HL-60/S4 treated with retinoic acid at 250 ng/mL for 4 days and 3 days (cell line): ENCODE measurements at regions not wholly inside any gene's neighbourhood (a gene's known extent, or its start where the extent isn't known, plus 50 kb on each side); places are given as distances from the start of the nearest gene placed in this dataset.
"Not testable (repeated sequence)": the region's sequence is repeated elsewhere in the genome, so short reads cannot be mapped to it uniquely, and the experiment has no call there.

Experiments
- in situ Hi-C: fragments of 300-500 bp; cut with MboI; formaldehyde crosslinking; loops from 2 replicates; pipeline ENCODE4 v1.7.0; 2022; ENCODE audit warnings: low sequenced_read_pairs

DNA sequence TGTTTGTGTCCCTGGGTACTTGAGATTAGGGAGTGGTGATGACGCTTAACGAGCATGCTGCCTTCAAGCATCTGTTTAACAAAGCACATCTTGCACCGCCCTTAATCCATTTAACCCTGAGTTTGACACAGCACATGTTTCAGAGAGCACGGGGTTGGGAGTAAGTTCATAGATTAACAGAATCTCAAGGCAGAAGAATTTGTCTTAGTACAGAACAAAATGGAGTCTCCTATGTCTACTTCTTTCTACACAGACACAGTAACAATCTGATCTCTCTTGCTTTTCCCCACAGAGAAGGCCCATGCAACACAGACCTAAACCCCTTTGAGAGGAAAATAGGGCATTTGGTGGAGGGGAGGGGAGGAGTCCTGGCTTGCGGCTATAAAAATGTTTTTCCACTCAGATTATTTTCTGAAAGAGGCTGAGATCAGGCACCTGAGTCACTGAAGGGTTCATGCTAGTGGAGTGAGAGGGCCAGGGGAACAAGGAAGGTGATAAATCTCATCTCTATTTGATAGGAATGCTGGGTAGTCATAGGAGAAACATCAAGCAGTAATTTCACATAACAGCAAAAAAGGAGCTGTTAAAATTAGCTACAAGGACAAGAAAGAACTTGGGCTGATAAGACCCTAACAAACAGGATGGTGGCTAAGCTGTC is 136.9 kb downstream of the OR2B2 start:
- in situ Hi-C loops, result not testable (repeated sequence)

DNA sequence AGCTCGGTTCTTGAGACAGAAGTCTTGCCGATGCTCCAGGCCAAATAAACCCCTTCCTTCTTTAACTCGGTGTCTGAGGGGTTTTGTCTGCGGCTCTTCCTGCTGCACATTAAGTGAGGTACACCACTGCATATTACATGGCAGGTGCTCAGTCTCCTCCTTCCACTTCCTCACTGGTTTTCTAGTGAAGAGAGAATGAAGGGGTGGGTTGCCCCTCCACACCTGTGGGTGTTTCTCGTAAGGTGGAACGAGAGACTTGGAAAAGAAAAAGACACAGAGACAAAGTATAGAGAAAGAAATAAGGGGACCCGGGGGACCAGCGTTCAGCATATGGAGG is 138.0 kb downstream of the OR2B2 start:
- in situ Hi-C loops, result not testable (repeated sequence)

DNA sequence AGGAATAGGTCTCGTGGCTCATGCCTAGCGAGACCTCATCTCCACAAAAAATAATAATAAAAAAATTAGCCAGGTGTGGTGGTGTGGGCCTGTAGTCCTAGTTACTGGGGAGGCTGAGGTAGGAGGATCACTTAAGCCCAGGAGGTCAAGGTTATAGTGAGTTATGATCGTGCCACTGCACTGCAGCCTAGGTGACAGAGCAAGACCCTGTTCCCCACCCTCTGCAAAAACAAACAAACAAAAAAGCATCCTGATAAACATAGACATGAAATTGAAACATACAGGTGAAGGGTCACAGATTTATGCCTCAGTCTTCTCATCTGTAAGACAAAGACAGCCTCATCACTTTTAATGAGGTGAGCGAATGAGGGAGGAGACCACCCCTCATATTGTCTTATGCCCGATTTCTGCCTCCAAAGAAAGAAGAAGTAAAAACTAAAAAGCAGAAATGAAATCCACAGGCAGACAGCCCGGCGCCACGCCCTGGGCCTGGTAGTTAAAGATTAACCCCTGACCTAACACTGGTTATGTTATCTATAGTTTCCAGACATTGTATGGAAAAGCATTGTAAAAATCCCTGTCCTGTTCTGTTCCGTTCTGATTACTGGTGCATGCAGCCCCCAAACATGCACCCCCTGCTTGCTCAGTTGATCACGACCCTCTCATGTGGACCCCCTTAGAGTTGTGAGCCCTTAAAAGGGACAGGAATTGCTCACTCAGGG is 138.5 kb downstream of the OR2B2 start:
- in situ Hi-C loops, result not testable (repeated sequence)

DNA sequence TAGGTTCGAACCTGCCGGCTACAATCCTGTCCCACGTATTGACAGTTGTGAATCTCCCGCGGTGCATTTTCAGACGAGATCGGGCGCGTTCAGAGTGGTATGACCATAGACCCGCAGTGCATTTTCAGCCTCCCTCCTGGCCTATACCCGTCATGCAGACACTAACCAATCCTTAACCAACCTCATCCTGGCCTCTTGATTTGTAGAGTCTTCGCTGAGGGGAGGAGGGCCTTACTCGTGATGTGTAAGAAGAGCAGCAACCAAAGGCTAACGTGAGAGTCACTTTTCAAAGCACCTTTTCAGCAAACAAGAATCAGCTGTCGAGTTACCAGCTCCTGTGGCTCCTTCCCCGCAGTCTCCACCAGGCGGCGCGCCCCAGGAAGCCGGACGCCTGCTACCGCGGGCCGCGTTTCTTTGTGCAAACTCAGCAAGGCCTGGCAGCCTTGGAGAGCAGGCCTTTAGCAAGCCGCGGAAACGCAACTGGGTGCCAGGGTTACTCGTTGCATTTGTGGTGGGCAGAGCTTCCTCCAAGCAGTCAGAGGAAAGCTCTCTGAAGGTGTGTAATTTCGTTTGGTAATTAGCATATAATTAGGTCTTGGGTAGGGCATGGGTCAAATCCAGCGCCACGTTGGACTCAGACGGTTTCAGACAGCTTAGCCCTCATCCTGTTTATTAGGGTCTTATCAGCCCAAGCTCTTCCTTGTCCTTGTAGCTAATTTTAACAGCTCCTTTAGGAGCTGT is 139.8 kb downstream of the OR2B2 start:
- in situ Hi-C loops, result no loop called here

DNA sequence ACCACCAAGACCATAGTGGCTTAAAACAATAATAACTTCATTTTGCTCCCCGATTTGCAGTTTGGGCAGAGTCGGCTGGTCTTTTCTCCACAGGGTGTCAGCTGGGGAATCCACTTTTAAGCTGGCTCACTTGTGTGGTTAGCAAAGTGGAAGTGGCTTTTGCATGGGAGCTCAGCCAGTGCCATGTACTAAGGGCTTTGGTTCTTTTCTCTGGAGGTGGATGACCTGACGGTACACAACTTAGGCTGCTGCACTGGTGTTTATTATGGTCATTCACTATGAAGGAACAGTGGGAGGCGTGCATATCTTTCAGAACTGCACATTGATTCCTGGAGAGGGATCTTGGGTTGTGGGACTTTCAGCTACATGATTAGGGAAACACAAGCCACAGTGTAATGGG is 141.0 kb downstream of the OR2B2 start:
- in situ Hi-C loops, result no loop called here

DNA sequence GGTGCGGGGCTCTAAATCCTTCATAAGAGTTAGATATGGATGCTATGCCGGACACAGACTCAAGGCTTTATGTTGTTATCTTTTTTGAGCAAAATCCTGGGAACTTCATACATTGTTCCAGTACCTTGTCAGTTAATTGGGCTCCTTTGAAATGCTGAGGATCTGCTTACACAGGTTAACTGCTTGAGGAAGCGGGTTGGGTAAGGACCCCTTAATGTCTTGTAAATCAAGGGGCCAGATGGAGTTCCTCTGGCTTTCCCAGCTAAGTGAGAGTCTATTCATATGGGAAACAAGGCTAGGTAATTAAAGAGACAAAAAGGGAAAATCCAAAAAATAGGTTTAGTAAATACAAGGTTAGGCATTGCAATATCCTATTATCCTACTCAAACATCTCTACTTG is 141.5 kb downstream of the OR2B2 start:
- in situ Hi-C loops, result no loop called here

DNA sequence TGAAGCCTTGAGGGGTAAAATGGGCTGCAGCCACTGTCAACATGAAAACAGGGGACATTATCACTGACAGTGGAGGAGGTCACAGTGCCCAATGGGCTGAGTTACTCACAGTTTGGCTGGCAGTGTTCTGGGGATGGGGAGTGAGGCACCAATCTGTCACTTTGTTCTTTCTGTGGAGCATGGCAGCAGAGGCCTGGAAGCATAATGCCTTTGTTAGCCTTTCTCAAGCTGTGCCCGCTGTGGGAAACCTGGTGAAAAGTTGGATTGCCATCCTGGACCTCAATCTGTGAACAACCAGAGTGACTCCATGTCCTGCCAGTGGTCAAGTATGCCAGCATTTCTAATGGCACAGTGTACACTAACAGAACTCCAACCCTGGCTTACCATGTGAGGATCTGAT is 143.6 kb downstream of the OR2B2 start:
- in situ Hi-C loops, result no loop called here

DNA sequence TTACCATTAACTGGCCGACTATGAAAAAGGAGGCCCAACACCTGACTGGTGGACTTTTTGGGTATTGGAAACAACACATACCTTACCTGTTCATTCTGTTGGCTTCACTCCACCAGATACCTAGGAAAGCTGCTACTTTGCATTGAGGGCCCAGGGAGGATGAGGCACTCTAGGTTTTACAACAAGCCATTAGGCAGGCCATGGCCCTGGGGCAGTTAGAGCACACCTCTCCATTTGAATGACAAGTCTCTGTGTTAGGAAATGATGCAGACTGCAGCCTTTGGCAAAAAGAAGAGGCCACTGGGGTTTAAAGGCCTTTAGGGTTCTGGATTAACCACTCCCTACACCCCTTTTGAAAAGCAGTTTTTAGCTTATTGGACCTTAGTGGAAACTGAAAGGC is 144.3 kb downstream of the OR2B2 start:
- in situ Hi-C loops, result no loop called here

DNA sequence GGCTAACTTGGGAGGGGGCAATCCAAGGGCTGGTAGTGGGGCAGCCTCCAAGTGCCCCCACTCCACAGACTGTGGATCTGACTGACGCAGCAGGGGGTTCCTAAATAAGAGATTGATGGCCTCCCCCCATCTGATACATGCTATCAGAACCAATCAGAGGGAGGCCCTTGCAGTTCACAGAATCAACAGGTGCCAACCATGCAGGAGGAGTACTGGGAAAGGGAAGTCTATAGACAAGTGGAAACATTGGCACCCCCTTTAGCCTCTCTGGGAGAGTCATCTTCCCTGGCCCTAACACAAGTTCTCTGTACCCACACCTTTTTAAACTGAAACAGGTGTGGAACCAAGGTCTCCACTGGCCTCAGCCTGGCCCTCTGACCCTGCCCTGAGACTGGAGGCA is 145.8 kb downstream of the OR2B2 start:
- in situ Hi-C loops, result no loop called here

DNA sequence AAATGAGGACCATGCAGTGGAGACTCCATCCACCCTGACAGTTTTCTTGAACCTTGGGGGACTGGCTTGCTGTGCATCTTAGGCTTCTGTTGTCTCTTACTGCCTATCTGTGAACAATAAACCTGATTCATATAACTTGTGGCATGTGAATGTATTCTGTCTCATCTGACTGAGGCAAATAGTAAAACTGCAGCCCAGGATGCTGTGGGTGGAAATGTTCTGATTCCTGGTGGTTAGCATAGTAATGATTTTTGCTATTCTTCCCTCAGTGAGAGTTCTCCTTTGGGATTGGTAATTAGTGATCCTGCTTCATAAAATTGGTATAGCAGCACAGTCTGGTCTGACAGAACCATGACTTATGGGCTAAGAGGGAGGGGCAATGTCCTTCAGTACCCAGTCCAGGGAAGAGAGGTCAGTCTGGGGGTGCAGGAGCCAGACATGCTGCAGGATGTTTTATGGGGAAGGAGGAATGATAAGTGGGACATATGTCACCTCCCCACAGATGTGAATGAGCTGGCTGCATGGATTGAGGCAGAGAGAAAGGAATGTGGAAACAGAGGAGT is 147.1 kb downstream of the OR2B2 start:
- in situ Hi-C loops, result no loop called here

DNA sequence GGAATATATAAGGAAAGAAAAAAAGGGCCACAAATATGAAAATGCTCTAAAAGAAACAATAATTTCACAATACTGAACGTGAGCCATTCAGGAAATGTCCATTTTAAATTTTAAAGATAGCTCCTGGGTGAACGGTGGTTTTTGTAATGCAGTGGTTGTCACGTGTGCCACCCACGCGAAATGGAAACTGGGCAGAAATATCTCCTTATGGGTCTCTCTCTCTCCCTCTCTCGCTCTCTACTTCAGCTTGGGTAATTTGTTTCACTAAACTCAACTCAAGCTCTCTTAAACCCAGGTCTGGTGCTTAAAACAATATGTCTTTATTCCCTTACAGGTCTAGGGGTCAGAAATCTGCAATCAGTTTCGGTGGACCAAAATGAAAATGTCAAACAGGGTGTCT is 150.8 kb downstream of the OR2B2 start:
- in situ Hi-C loops, result no loop called here

DNA sequence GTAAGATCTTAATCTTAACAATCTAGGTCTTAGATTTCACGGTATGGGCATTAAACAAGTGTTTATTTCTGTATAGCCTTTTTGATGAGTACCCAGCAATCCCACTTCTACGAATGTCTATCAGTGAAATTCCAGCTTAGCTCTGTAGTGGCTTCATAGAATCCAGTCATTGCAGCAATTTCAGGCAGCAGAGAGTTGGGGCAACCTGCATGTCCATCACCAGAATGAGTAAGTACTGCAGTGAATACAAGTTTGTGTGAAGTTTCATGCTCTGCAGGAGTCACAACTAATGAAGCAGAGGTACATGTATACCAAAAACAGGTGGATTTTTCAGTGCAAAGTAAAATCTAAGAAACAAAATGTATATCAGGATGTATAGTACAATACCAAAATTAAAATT is 151.7 kb downstream of the OR2B2 start:
- in situ Hi-C loops, result no loop called here

DNA sequence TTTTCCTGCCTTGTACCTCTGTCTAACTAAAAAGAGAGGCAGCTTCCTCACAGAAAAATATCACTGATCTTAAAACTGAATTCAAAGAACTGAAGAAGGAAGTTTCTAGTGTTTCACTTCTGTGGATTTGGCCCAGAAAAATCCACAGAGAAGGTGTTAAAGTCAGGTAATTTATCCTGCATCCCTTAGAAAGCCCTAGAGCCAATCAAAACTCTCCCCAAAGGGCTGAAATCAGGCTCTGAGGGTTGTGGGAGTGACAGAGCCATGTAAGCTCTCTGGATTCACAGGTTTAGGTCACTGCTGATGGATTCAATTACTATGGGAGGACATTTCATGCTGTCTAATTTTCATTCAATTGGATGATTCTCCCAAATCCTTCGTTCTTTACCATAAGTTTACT is 152.3 kb downstream of the OR2B2 start:
- in situ Hi-C loops, result no loop called here

DNA sequence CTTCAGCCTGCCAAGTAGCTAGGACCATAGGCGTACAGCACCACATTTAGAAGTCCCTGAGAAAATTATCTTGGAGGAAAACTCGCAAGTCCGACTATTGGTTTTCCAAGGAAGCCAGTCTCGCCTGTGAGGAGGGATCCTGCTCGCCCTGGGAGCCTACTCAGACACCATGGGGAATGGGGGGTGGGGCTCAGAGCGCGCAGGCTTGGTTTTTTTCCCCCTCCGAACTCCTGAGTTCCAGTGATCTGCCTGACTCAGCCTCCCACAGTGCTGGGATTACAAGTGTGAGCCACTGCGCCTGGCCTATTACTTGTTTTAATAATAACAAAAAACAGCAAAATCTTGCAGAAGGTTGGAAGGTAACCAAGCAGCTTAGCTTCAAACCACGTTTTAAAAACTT is 153.7 kb downstream of the OR2B2 start:
- in situ Hi-C loops, result no loop called here

DNA sequence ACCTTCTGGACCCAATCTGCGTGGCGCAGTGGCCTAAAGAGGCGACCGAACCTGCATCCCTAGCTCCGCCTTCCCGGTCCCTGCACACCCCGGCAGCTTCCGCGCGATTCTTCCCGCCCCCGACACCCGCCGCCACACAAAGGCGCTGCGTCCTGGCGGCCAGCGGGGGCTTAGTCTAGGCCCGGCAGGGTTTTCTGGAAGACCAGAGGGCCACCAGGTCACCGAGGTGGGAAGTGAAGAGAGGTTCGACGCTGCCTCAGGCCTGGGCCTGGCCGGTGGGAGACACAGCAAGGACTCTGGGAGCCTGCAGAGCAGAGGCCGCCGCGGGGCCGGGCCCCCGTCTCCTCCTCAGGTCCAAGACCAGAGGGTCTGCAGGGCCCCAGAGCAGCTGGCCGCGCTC is 154.9 kb downstream of the OR2B2 start:
- in situ Hi-C loops, result no loop called here

DNA sequence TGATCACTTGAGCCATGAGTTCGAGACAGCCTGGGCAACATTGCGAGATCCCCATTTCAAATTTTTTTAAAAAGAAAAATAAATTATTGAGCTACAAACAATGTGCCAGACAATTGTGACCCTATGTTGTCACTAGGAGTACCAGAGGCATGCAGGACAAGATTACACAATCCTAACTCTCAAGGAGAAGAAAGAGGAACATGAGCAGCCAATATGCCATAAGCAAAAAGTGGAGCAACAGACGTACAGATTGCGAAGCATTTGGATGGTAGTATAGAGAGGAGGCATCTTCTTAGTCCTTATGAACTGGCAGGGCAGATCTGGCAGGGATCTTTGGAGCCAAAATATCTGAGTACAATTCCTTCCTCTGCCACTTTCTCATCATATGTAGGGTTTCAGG is 156.4 kb downstream of the OR2B2 start:
- in situ Hi-C loops, result no loop called here

DNA sequence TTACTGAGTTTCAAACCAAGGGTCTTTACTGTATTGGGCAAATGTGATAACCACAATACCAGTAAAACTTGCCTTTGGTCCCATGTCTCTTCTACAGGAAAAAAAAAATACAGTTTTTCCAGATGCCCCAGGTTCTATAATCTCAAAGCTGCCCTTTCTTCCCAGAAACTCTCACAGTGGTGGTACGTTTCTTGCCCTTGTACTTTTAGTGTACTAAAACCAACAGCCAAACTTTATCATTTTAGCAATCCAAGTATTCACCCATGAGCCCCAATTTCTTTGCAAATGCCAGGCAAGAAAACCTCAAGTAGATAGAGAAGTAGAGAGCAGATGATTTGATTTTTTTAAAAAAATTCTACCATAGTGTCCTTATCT is 157.8 kb downstream of the OR2B2 start:
- in situ Hi-C loops, result no loop called here

DNA sequence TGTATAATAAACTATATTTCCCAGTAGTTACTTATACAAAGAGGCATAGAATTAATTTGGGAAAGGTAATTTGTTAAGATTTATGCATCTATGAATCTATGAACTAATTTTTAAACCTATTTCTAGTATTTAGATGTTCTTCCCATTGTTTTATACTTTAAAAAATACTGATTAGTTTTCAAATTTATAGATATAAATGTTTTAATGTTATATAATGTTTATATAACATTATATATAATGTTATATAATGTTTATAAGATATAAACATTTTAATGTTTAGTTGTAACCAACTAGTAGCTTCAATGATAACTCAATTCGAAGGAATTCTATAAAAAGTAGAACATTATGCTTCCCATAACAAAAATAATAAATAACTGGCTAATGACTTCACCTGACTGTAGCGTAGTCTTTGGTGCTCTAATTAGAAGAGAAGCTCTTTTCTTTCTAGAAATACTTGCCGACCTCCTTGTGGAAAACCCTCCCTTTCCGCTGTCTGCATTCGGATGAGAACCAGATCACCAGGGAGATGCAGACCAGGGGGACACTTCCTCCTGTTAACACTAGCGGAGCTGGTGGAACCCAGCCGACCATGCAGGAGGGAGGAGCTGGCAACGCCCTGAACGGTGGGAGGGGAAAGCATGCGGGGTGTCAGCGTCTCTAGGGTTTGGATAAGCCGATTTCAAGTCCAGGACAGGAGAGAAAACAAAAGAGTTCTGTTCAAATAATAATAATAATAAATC is 158.4 kb downstream of the OR2B2 start:
- in situ Hi-C loops, result no loop called here

DNA sequence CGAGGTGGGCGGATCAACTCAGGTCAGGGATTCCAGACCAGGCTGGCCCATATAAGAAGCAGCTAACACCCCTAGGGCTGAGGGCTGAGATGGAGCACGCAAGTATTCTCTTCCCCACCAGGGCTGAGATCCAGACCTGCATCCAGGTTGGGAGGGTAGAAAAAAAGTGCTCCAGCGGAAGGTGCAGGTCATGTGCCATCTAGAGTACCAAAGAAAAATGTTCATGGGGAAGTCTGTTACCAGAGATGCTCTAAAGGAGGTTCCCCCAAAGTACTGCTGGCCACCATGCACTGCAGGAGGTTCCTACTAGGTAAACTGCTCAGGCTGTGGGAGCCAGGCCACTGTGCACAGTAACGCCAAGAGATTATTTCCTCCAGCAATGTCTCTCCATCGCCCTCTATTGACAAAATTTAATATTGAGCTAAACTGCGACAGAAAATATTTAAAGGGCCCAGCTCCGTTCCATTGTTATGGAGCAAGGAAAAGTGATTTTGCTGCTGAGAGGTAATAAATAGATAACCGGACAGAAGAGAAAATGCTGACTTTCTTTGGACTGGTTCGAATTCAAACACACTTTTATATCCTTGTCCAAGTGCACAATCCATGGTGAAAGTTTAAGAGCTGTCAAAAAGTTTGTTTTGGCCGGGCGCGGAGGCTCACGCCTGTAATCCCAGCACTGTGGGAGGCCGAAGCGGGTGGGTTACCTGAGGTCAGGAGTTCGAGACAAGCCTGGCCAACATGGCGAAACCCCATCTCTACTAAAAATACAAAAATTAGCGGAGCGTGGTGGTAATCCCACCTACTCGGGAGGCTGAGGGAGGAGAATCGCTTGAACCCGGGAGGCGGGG is 159.9 kb downstream of the OR2B2 start:
- in situ Hi-C loops, result no loop called here

DNA sequence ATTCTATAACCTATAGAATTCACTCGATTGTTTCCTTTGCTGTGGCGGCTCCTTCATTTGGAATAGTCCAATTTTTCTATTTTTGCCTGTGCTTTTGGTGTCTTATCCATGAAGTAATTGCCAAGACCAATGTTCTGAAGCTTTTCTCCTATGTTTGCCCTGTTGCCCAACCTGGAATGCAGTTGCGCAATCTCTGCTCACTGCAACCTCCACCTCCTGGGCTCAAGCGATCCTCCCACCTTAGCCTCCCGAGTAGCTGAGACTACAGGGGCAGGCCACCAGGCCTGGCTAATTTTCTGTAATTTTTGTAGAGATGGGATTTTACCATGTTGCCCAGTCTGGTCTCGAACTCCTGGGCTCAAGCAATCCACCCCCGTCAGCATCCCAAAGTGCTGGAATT is 163.5 kb downstream of the OR2B2 start:
- in situ Hi-C loops, result no loop called here
